Upper lobe of left lung (tissue), 6 donors: ENCODE measurements at regions not wholly inside any gene's neighbourhood (a gene's known extent, or its start where the extent isn't known, plus 50 kb on each side); places are given as distances from the start of the nearest gene placed in this dataset.

Experiments
- ATAC-seq, 2 donors: fragments of 200-7000 bp; cut with Tn5 transposase; one replicate each; pipeline ENCODE4 v1.9.1; 2022; ENCODE audit warnings: mild to moderate bottlenecking in 2 of 2, moderate library complexity in 2 of 2; ENCODE audit not compliant: low FRiP score in 2 of 2
- DNase-seq, 2 donors: peaks; one replicate each; pipeline ENCODE4 v3.0.0-alpha.2; 2019 to 2020
- H3K27ac ChIP-seq, 4 donors: fragments of 200-600 bp; sonication (generic); one replicate each; pipeline ENCODE4 v1.5.1; 2016 to 2019
- H3K27me3 ChIP-seq, 4 donors: fragments of 200-600 bp; sonication (generic); one replicate each; pipeline ENCODE4 v1.5.1; 2017 to 2019
- H3K36me3 ChIP-seq, 4 donors: fragments of 200-600 bp; sonication (generic); one replicate each; pipeline ENCODE4 v1.5.1; 2016 to 2019
- H3K4me1 ChIP-seq, 4 donors: fragments of 200-600 bp; sonication (generic); one replicate each; pipeline ENCODE4 v1.5.1; 2018 to 2019
- H3K4me3 ChIP-seq, 4 donors: fragments of 200-600 bp; sonication (generic); one replicate each; pipeline ENCODE4 v1.5.1; 2017 to 2019; ENCODE audit warnings: mild to moderate bottlenecking in 2 of 4, moderate library complexity in 1 of 4
- H3K9me3 ChIP-seq, 4 donors: fragments of 200-600 bp; sonication (generic); one replicate each; pipeline ENCODE4 v1.5.1; 2018 to 2019
- CTCF ChIP-seq, 6 experiments: fragments of 450-650 bp in 4 of 6; fragments of 200-600 bp in 2 of 6; sonication (generic) in 2 of 6; IDR thresholded peaks; one replicate each; pipeline ENCODE4 v1.5.1; 2016 to 2019; ENCODE audit warnings: antibody characterized with exemption in 6 of 6
- EP300 ChIP-seq, 4 donors: sonication (generic); formaldehyde crosslinking; IDR thresholded peaks; one replicate each; pipeline ENCODE4 v1.5.1; 2017; ENCODE audit warnings: antibody characterized with exemption in 4 of 4, control low read depth in 2 of 4
- POLR2A ChIP-seq, 4 donors: fragments of 450-650 bp; IDR thresholded peaks; one replicate each; pipeline ENCODE4 v1.5.1; 2016 to 2017; ENCODE audit warnings: antibody characterized with exemption in 4 of 4, mild to moderate bottlenecking in 2 of 4
- POLR2AphosphoS5 ChIP-seq, 2 donors: sonication (generic); formaldehyde crosslinking; IDR thresholded peaks; one replicate each; pipeline ENCODE4 v1.5.1; 2017; ENCODE audit warnings: antibody characterized with exemption in 2 of 2
- WGBS, 2 donors: methylation state at CpG; one replicate each; pipeline ENCODE4 v1.1.5; 2017 to 2018; 5-methylcytosine and 5-hydroxymethylcytosine counted together
- donor health status: DM: no; HTN: no; CAD: no; lungs with moderate emphysema.
- donor health status: DM: no; HTN: yes; CAD: no; lungs with severe emphysema.

GRCh38 chr7:23941551-23941950 is 231.5 kb downstream of the STK31 start:
- no peaks in the 10 kb centered on the region for H3K27me3 ChIP-seq
- DNase-seq = no peak
- TF ChIP-seq POLR2A (IDR thresholded peaks at IDR 0.05) = no peak
- no peak for TF ChIP-seq POLR2AphosphoS5 (IDR thresholded peaks at IDR 0.05)
- TF ChIP-seq EP300 (IDR thresholded peaks at IDR 0.05) = no peak
- TF ChIP-seq CTCF (IDR thresholded peaks at IDR 0.05) = no peak
- H3K4me1 ChIP-seq = no peaks in the 10 kb centered on the region
- H3K9me3 ChIP-seq = peaks cover 0 to 4% (median 0%) of the 10 kb centered on the region in 4 donors
- no peaks in the 10 kb centered on the region for H3K36me3 ChIP-seq
- no peak for ATAC-seq
- no peak overlapping the region for H3K27ac ChIP-seq
- 75 to 89% methylated on average over 1 of the region's 1 CpG for WGBS, 2 donors
- no peak overlapping the region for H3K4me3 ChIP-seq

- Histone ChIP-seq H3K36me3 (no peaks in the 10 kb centered on the region), H3K27ac (no peak overlapping the region), H3K4me3 (no peak overlapping the region), H3K9me3 (peaks cover 0 to 4% (median 0%) of the 10 kb centered on the region in 4 donors), H3K4me1 (no peaks in the 10 kb centered on the region), H3K27me3 (no peaks in the 10 kb centered on the region)
- 90 to 91% methylated on average over 2 of the region's 2 CpGs for WGBS, 2 donors
- no peak for DNase-seq
- ATAC-seq = no peak
- TF ChIP-seq POLR2AphosphoS5 (IDR thresholded peaks at IDR 0.05) (no peak), POLR2A (IDR thresholded peaks at IDR 0.05) (no peak), EP300 (IDR thresholded peaks at IDR 0.05) (no peak), CTCF (IDR thresholded peaks at IDR 0.05) (no peak)
Observed at GRCh38 chr7:23942032-23942431, 232.0 kb downstream of the STK31 start.

GRCh38 chr7:23944131-23944530 is 234.1 kb downstream of the STK31 start:
- Histone ChIP-seq H3K27ac (no peak overlapping the region), H3K4me1 (no peaks in the 10 kb centered on the region), H3K4me3 (no peak overlapping the region), H3K27me3 (no peaks in the 10 kb centered on the region), H3K36me3 (no peaks in the 10 kb centered on the region), H3K9me3 (peaks cover 0 to 4% (median 0%) of the 10 kb centered on the region in 4 donors)
- 92 to 93% methylated on average over 2 of the region's 2 CpGs for WGBS, 2 donors
- no peak for ATAC-seq
- TF ChIP-seq CTCF (IDR thresholded peaks at IDR 0.05) (no peak), EP300 (IDR thresholded peaks at IDR 0.05) (no peak), POLR2AphosphoS5 (IDR thresholded peaks at IDR 0.05) (no peak), POLR2A (IDR thresholded peaks at IDR 0.05) (no peak)
- no peak for DNase-seq

GRCh38 chr7:23945472-23945871 is 235.5 kb downstream of the STK31 start:
- ATAC-seq = no peak
- DNase-seq = no peak
- Histone ChIP-seq H3K9me3 (peaks cover 0 to 4% (median 0%) of the 10 kb centered on the region in 4 donors), H3K27ac (no peak overlapping the region), H3K4me1 (no peaks in the 10 kb centered on the region), H3K4me3 (no peak overlapping the region), H3K27me3 (no peaks in the 10 kb centered on the region), H3K36me3 (no peaks in the 10 kb centered on the region)
- no peak for TF ChIP-seq EP300 (IDR thresholded peaks at IDR 0.05)
- TF ChIP-seq POLR2A (IDR thresholded peaks at IDR 0.05) = no peak
- no peak for TF ChIP-seq CTCF (IDR thresholded peaks at IDR 0.05)
- no peak for TF ChIP-seq POLR2AphosphoS5 (IDR thresholded peaks at IDR 0.05)

- Histone ChIP-seq H3K4me1 (no peaks in the 10 kb centered on the region), H3K27ac (no peak overlapping the region), H3K4me3 (no peak overlapping the region), H3K9me3 (no peaks in the 10 kb centered on the region), H3K27me3 (no peaks in the 10 kb centered on the region), H3K36me3 (no peaks in the 10 kb centered on the region)
- no peak for DNase-seq
- no peak for ATAC-seq
- no peak for TF ChIP-seq CTCF (IDR thresholded peaks at IDR 0.05)
- no peak for TF ChIP-seq EP300 (IDR thresholded peaks at IDR 0.05)
- TF ChIP-seq POLR2AphosphoS5 (IDR thresholded peaks at IDR 0.05) = no peak
- TF ChIP-seq POLR2A (IDR thresholded peaks at IDR 0.05) = no peak
Observed at GRCh38 chr7:23955145-23955544, 245.1 kb downstream of the STK31 start.
